ENCODE measurements at regions not wholly inside any gene's neighbourhood (a gene's known extent, or its start where the extent isn't known, plus 50 kb on each side); places are given as distances from the start of the nearest gene placed in this dataset.

- TF ChIP-seq, protein P1, sequence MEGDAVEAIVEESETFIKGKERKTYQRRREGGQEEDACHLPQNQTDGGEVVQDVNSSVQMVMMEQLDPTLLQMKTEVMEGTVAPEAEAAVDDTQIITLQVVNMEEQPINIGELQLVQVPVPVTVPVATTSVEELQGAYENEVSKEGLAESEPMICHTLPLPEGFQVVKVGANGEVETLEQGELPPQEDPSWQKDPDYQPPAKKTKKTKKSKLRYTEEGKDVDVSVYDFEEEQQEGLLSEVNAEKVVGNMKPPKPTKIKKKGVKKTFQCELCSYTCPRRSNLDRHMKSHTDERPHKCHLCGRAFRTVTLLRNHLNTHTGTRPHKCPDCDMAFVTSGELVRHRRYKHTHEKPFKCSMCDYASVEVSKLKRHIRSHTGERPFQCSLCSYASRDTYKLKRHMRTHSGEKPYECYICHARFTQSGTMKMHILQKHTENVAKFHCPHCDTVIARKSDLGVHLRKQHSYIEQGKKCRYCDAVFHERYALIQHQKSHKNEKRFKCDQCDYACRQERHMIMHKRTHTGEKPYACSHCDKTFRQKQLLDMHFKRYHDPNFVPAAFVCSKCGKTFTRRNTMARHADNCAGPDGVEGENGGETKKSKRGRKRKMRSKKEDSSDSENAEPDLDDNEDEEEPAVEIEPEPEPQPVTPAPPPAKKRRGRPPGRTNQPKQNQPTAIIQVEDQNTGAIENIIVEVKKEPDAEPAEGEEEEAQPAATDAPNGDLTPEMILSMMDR (IDR thresholded peaks at IDR 0.05): no peak
- TF ChIP-seq POLR2AphosphoS5 (IDR thresholded peaks at IDR 0.05): no peak
- no peak for TF ChIP-seq POLR2A (IDR thresholded peaks at IDR 0.05)
- no peak for TF ChIP-seq EP300 (IDR thresholded peaks at IDR 0.05)
These were observed 443.4 kb downstream of the DTWD2 start for GRCh38 chr5:118544887-118545449.
